Heart right ventricle (tissue), 16 donors: ENCODE measurements at regions not wholly inside any gene's neighbourhood (a gene's known extent, or its start where the extent isn't known, plus 50 kb on each side); places are given as distances from the start of the nearest gene placed in this dataset.

Experiments used
- ATAC-seq, 8 donors: fragments of 200-7000 bp; cut with Tn5 transposase; one replicate each; pipeline ENCODE4 v1.9.1; 2020; ENCODE audit warnings: mild to moderate bottlenecking in 8 of 8, moderate library complexity in 8 of 8, moderate number of reproducible peaks in 1 of 8
- DNase-seq, 2 donors: peaks; one replicate each; pipeline ENCODE4 v3.0.0-alpha.2; 2020
- H3K27ac ChIP-seq, 10 donors: fragments of 200-600 bp; sonication (generic) in 2 of 10; one replicate each; pipeline versions ENCODE4 v1.5.0 to v1.8.0; 2020 to 2022; ENCODE audit warnings: mild to moderate bottlenecking in 3 of 10
- H3K27me3 ChIP-seq, 7 donors: fragments of 200-600 bp; one replicate each; pipeline ENCODE4 v1.8.0; 2021 to 2022; ENCODE audit warnings: mild to moderate bottlenecking in 2 of 7
- H3K36me3 ChIP-seq, 9 donors: fragments of 200-600 bp; sonication (generic) in 1 of 9; one replicate each; pipeline versions ENCODE4 v1.5.0 to v1.8.0; 2020 to 2022; ENCODE audit warnings: mild to moderate bottlenecking in 2 of 9
- H3K4me1 ChIP-seq, 9 donors: fragments of 200-600 bp; sonication (generic) in 1 of 9; one replicate each; pipeline versions ENCODE4 v1.5.0 to v1.8.0; 2020 to 2022; ENCODE audit warnings: mild to moderate bottlenecking in 4 of 9
- H3K4me3 ChIP-seq, 10 donors: fragments of 200-600 bp; sonication (generic) in 2 of 10; one replicate each; pipeline versions ENCODE4 v1.5.0 to v1.8.0; 2020 to 2022; ENCODE audit warnings: mild to moderate bottlenecking in 7 of 10, moderate library complexity in 2 of 10
- H3K9me3 ChIP-seq, 11 donors: fragments of 200-600 bp in 10 of 11; sonication (generic) in 2 of 11; one replicate each; pipeline versions ENCODE4 v1.5.0 to v1.8.0; 2013 to 2022; ENCODE audit warnings: mild to moderate bottlenecking in 2 of 11, control low read depth in 1 of 11, moderate library complexity in 1 of 11
- whole genome bisulfite sequencing, 2 donors: extraction: QIAGEN DNeasy Blood & Tissue Kit; methylation state at CpG; one replicate each; pipeline ENCODE4 v1.1.7; 2013; ENCODE audit warnings: inconsistent platforms in 1 of 2; 5-methylcytosine and 5-hydroxymethylcytosine counted together
- intact Hi-C, 10 donors: fragments of 100-400 bp; cut with DNase I; formaldehyde crosslinking; loops; one replicate each; pipeline versions ENCODE4 v1.11.1 to v1.14.2; 2022
- TF ChIP-seq, protein P1 (sequence below), 9 donors: fragments of 200-600 bp; sonication (generic) in 2 of 9; IDR thresholded peaks; one replicate each; pipeline versions ENCODE4 v1.5.0 to v1.8.0; 2021 to 2022; ENCODE audit warnings: antibody characterized with exemption in 9 of 9, mild to moderate bottlenecking in 5 of 9, moderate library complexity in 1 of 9
- donor health status: Arrhythmogenic right ventricular cardiomyopathy.
- donor health status: ischemic (EF 13 %, LVEDD 7.1; RV severe dilation, severe dysfunction).
- donor health status: healthy with polysubstance abuse.
- donor health status: DM: no; HTN: yes; CAD: no.
- donor health status: DM: no; HTN: no; CAD: no.
- donor health status: ischemic (EF 25% LVEDD 6.9; RV normal size, moderate dysfunction).
- donor health status: ischemic (EF 25% LVEDD 5.7; RV mildly dilated, moderate dysfunction).
- donor health status: healthy.
- donor health status: DM: yes; HTN: yes; CAD: no.
- donor health status: Ischemic cardiomyopathy.
- donor health status: ischemic (EF 35%, LVEDD 5.7; RV mildly dilated, moderate dysfunction).
- donor health status: nonischemic (EF 11% LVEDD 7.7; RV severe dilation, severe dysfunction).
- donor health status: DM: yes; HTN: yes; CAD: no.
- donor health status: PGD.
- donor health status: ischemic (EF 29% LVEDD 5.4; RV normal size, mild dysfunction).
- donor health status: nonischemic (EF 23%, LVEDD 6.1; RV moderate dilation, normal function).

DNA sequence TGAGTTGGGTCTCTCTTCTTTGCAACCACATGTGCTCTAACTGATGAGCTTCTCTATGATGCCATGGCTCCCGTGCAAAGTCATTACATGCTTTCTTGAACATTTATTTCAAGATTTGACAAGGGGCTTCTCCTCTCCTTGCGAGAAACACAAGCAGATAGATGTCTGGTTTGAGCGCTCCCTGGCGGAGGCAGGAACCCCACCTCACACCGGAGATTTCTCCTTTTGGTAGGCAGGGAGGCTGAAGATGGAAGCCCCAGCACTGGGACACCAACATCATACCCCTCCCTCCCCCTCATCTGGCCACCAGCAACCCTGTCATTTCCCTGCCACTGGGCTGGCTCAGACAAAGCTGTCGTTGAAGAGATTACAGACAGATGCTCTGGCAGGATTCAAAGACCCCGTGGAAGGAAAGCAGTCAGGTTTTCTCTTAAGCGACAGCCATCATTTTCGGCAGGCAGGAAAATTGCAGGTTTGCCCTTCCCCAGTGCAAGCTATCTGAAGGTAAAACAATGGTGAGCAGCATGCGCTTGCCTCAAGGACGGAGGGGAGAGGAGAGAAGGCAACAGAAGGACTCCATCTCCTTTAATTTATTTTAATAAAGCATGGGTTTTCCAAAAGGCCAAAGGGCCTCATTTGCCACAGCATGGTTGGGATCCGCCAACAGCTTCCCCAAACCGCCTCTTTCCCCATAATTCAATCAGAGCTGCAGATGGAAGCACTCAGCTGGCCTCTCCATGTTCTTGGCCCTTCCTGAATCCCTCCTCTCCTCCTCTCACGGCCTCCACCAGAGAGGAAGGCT, 344.1 kb upstream of the TSHZ3 start:
- 76 to 77% methylated on average over 14 of the region's 14 CpGs for WGBS, 2 donors
- no peak overlapping the region for H3K27ac ChIP-seq
- intact Hi-C loops: no loop called here
- peaks cover 0 to 9% (median 2%) of the 10 kb centered on the region in 7 donors for H3K27me3 ChIP-seq
- ATAC-seq: no peak
- TF ChIP-seq, protein P1, sequence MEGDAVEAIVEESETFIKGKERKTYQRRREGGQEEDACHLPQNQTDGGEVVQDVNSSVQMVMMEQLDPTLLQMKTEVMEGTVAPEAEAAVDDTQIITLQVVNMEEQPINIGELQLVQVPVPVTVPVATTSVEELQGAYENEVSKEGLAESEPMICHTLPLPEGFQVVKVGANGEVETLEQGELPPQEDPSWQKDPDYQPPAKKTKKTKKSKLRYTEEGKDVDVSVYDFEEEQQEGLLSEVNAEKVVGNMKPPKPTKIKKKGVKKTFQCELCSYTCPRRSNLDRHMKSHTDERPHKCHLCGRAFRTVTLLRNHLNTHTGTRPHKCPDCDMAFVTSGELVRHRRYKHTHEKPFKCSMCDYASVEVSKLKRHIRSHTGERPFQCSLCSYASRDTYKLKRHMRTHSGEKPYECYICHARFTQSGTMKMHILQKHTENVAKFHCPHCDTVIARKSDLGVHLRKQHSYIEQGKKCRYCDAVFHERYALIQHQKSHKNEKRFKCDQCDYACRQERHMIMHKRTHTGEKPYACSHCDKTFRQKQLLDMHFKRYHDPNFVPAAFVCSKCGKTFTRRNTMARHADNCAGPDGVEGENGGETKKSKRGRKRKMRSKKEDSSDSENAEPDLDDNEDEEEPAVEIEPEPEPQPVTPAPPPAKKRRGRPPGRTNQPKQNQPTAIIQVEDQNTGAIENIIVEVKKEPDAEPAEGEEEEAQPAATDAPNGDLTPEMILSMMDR (IDR thresholded peaks at IDR 0.05): no peak
- DNase-seq: no peak
- H3K36me3 ChIP-seq: no peaks in the 10 kb centered on the region
- H3K4me1 ChIP-seq: no peaks in the 10 kb centered on the region
- no peak overlapping the region for H3K4me3 ChIP-seq
- H3K9me3 ChIP-seq: peaks cover 0 to 15% (median 0%) of the 10 kb centered on the region in 11 donors

DNA sequence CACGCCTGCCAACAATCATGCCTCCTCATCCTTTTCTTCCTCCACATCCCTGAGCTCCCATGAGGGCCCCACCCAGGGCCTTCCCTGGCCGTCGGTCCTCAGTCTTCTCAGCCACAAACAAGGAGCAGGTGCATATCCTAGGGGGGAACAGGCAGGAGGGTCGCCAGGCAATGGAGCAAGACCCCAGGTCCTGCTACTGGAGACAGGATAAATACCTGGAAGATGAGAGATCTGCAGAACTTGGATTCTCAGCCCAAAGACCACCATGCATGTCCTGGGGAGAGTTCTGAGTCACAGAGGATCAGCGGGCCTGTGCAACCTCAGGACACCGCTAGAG, 344.7 kb upstream of the TSHZ3 start:
- TF ChIP-seq, protein P1 (IDR thresholded peaks at IDR 0.05): no peak
- H3K4me1 ChIP-seq: no peaks in the 10 kb centered on the region
- H3K36me3 ChIP-seq: no peaks in the 10 kb centered on the region
- no peak overlapping the region for H3K27ac ChIP-seq
- no peak overlapping the region for H3K4me3 ChIP-seq
- ATAC-seq: no peak
- H3K9me3 ChIP-seq: peaks cover 0 to 11% (median 0%) of the 10 kb centered on the region in 11 donors
- H3K27me3 ChIP-seq: peaks cover 0 to 9% (median 2%) of the 10 kb centered on the region in 7 donors
- WGBS, 2 donors: 76 to 82% methylated on average over 6 of the region's 6 CpGs
- intact Hi-C loops: no loop called here
- no peak for DNase-seq

DNA sequence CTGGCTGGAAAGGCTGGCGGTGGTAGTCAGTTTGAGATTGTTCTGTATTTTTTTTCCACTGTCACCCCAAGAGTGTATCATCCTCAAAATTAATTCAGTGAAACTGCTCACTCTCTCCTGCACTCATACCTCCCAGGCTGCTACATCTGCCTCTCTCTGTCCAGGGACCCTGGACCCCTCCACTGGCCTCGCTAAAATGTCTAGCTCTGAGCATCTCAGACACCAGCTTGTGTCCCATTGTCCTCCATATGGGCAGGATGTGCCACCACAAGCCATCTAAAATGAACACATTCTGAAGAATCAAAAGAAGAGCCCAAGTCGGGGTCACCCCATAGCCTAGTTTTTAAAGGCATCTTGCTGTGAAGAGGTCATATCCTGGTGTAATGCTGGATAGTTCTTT, 345.5 kb upstream of the TSHZ3 start:
- 89 to 95% methylated on average over 3 of the region's 3 CpGs for WGBS, 2 donors
- peaks cover 0 to 9% (median 2%) of the 10 kb centered on the region in 7 donors for H3K27me3 ChIP-seq
- H3K27ac ChIP-seq: no peak overlapping the region
- no peaks in the 10 kb centered on the region for H3K36me3 ChIP-seq
- intact Hi-C loops: no loop called here
- DNase-seq (no peak), ATAC-seq (no peak)
- TF ChIP-seq, protein P1 (IDR thresholded peaks at IDR 0.05): no peak
- no peaks in the 10 kb centered on the region for H3K4me1 ChIP-seq
- H3K4me3 ChIP-seq: no peak overlapping the region
- peaks cover 0 to 2% (median 0%) of the 10 kb centered on the region in 11 donors for H3K9me3 ChIP-seq

DNA sequence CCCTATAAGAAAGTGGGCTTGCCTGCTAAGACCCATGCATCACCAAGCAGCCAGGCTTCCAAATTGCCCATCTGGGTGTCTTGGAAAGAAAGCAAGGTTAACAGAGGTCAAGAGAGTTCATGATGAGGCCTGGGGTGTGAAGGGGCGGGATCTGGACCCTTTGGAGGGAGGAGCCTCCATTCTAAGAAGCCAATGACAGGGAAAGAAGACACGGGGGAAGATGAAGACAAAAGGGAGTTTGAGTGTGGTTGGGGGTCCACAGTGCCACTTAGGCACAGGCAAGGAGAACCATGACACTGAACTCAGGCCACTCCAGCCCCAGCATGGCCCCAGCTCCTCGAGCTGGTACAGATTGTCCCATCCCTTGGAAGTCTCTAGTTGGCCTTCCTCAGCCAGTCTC, 350.2 kb upstream of the TSHZ3 start:
- no peak for DNase-seq
- TF ChIP-seq, protein P1 (IDR thresholded peaks at IDR 0.05): no peak

More for the DNA sequence above, 350.2 kb upstream of the TSHZ3 start:
- Histone ChIP-seq H3K27ac (no peak overlapping the region), H3K36me3 (no peaks in the 10 kb centered on the region), H3K9me3 (peaks cover 0 to 16% (median 4%) of the 10 kb centered on the region in 11 donors), H3K4me3 (no peak overlapping the region), H3K27me3 (peaks cover 0 to 11% (median 0%) of the 10 kb centered on the region in 7 donors), H3K4me1 (no peaks in the 10 kb centered on the region)
- WGBS, 2 donors: 74 to 84% methylated on average over 3 of the region's 3 CpGs
- intact Hi-C loops: no loop called here
- no peak for ATAC-seq
